Stimulated activated naive B cell treated with anti-CD40 and anti-IgM and Interleukin-4, amounts not matched to agents 10 μg/mL and 1 μg/mL and 100 μg/mL, for 72 hours (primary cell): ENCODE measurements at regions not wholly inside any gene's neighbourhood (a gene's known extent, or its start where the extent isn't known, plus 50 kb on each side); places are given as distances from the start of the nearest gene placed in this dataset.

Experiments
- ATAC-seq, 2 donors: fragments of 150-1000 bp; cut with Tn5 transposase; replicated peaks; 2 replicates each; pipeline ENCODE4 v1.10.0; 2021; ENCODE audit warnings: moderate library complexity in 1 of 2
- DNase-seq: peaks from one replicate; pipeline ENCODE4 v3.0.0; 2021
- H3K27ac Mint-ChIP-seq: one replicate; pipeline ENCODE4 v1.8.0; 2022; ENCODE audit warnings: mild to moderate bottlenecking, mixed read lengths
- H3K27me3 Mint-ChIP-seq, 2 donors: one replicate each; pipeline ENCODE4 v1.8.0; 2022; ENCODE audit warnings: mixed read lengths in 2 of 2
- H3K36me3 Mint-ChIP-seq, 2 donors: one replicate each; pipeline ENCODE4 v1.8.0; 2022; ENCODE audit warnings: mixed read lengths in 2 of 2, mild to moderate bottlenecking in 1 of 2
- H3K4me1 Mint-ChIP-seq, 2 donors: one replicate each; pipeline ENCODE4 v1.8.0; 2022; ENCODE audit warnings: mixed read lengths in 2 of 2, mild to moderate bottlenecking in 1 of 2
- H3K4me3 Mint-ChIP-seq, 2 donors: one replicate each; pipeline ENCODE4 v1.8.0; 2022; ENCODE audit warnings: mild to moderate bottlenecking in 2 of 2, mixed read lengths in 2 of 2, moderate library complexity in 1 of 2
- H3K9me3 Mint-ChIP-seq, 2 donors: one replicate each; pipeline ENCODE4 v1.8.0; 2022; ENCODE audit warnings: mixed read lengths in 2 of 2, mild to moderate bottlenecking in 1 of 2

- H3K4me3 Mint-ChIP-seq, result no peak overlapping the region
- peaks cover 5 to 6% of the 10 kb centered on the region in 2 donors for H3K27me3 Mint-ChIP-seq
- DNase-seq, result no peak
- H3K36me3 Mint-ChIP-seq, result peaks cover 3 to 4% of the 10 kb centered on the region in 2 donors
- ATAC-seq, result no peak
- peaks cover 0 to 3% of the 10 kb centered on the region in 2 donors for H3K9me3 Mint-ChIP-seq
- H3K27ac Mint-ChIP-seq, result no peak overlapping the region
- peaks cover 10 to 22% of the 10 kb centered on the region in 2 donors for H3K4me1 Mint-ChIP-seq
Observed at GRCh38 chr10:30793093-30793492, 163.5 kb upstream of the LYZL2 start.

- H3K9me3 Mint-ChIP-seq, result peaks cover 0 to 3% of the 10 kb centered on the region in 2 donors
Observed at GRCh38 chr10:30792025-30792424, 162.5 kb upstream of the LYZL2 start.

GRCh38 chr10:30791197-30791611, 161.7 kb upstream of the LYZL2 start:
- peaks cover 3 to 4% of the 10 kb centered on the region in 2 donors for H3K36me3 Mint-ChIP-seq
- DNase-seq (no peak), ATAC-seq (no peak)
- peaks cover 5 to 14% of the 10 kb centered on the region in 2 donors for H3K27me3 Mint-ChIP-seq
- no peak overlapping the region for H3K4me3 Mint-ChIP-seq
- no peak overlapping the region for H3K27ac Mint-ChIP-seq
- H3K9me3 Mint-ChIP-seq, result peaks cover 0 to 3% of the 10 kb centered on the region in 2 donors
- H3K4me1 Mint-ChIP-seq, result peaks cover 10 to 22% of the 10 kb centered on the region in 2 donors

More at GRCh38 chr10:30792025-30792424, 162.5 kb upstream of the LYZL2 start:
- H3K36me3 Mint-ChIP-seq, result peaks cover 3 to 4% of the 10 kb centered on the region in 2 donors
- peaks cover 10 to 22% of the 10 kb centered on the region in 2 donors for H3K4me1 Mint-ChIP-seq
- no peak overlapping the region for H3K27ac Mint-ChIP-seq
- H3K4me3 Mint-ChIP-seq, result no peak overlapping the region
- peaks cover 5 to 12% of the 10 kb centered on the region in 2 donors for H3K27me3 Mint-ChIP-seq
- ATAC-seq (no peak), DNase-seq (no peak)

- Mint-ChIP-seq H3K27me3 (peaks cover 9 to 22% of the 10 kb centered on the region in 2 donors), H3K36me3 (peaks cover 3 to 4% of the 10 kb centered on the region in 2 donors), H3K4me3 (no peak overlapping the region), H3K4me1 (peaks cover 10 to 22% of the 10 kb centered on the region in 2 donors), H3K9me3 (peaks cover 0 to 3% of the 10 kb centered on the region in 2 donors), H3K27ac (no peak overlapping the region)
- ATAC-seq, result no peak
- no peak for DNase-seq
Observed at GRCh38 chr10:30789806-30790205, 160.3 kb upstream of the LYZL2 start.

- peaks cover 17 to 30% of the 10 kb centered on the region in 2 donors for H3K4me1 Mint-ChIP-seq
- peaks cover 3 to 4% of the 10 kb centered on the region in 2 donors for H3K36me3 Mint-ChIP-seq
- H3K9me3 Mint-ChIP-seq, result peaks cover 0 to 3% of the 10 kb centered on the region in 2 donors
- no peak for ATAC-seq
- no peak overlapping the region for H3K4me3 Mint-ChIP-seq
- H3K27ac Mint-ChIP-seq, result peak overlapping the region; percentile 62
- H3K27me3 Mint-ChIP-seq, result peaks cover 9 to 22% of the 10 kb centered on the region in 2 donors
- no peak for DNase-seq
Observed at GRCh38 chr10:30788307-30788706, 158.8 kb upstream of the LYZL2 start.

- H3K27me3 Mint-ChIP-seq, result peaks cover 16 to 29% of the 10 kb centered on the region in 2 donors
- peaks cover 15 to 20% of the 10 kb centered on the region in 2 donors for H3K4me1 Mint-ChIP-seq
- H3K27ac Mint-ChIP-seq, result no peak overlapping the region
Observed at GRCh38 chr10:30786906-30787305, 157.4 kb upstream of the LYZL2 start.

GRCh38 chr10:30786131-30786530, 156.6 kb upstream of the LYZL2 start:
- peak overlapping the region; percentile 7 to 33 for H3K4me3 Mint-ChIP-seq
- H3K27me3 Mint-ChIP-seq, result peaks cover 16 to 29% of the 10 kb centered on the region in 2 donors
- peaks cover 3 to 4% of the 10 kb centered on the region in 2 donors for H3K36me3 Mint-ChIP-seq
- H3K9me3 Mint-ChIP-seq, result peaks cover 0 to 3% of the 10 kb centered on the region in 2 donors
- H3K4me1 Mint-ChIP-seq, result peaks cover 9 to 12% of the 10 kb centered on the region in 2 donors
- no peak overlapping the region for H3K27ac Mint-ChIP-seq
- no peak for ATAC-seq
- no peak for DNase-seq

More at GRCh38 chr10:30786906-30787305, 157.4 kb upstream of the LYZL2 start:
- ATAC-seq (no peak), DNase-seq (no peak)
- Mint-ChIP-seq H3K4me3 (no peak overlapping the region), H3K9me3 (peaks cover 0 to 3% of the 10 kb centered on the region in 2 donors), H3K36me3 (peaks cover 3 to 4% of the 10 kb centered on the region in 2 donors)

- Mint-ChIP-seq H3K9me3 (peaks cover 0 to 3% of the 10 kb centered on the region in 2 donors), H3K4me3 (peak overlapping the region; percentile 80 to 86), H3K36me3 (peaks cover 3 to 4% of the 10 kb centered on the region in 2 donors), H3K4me1 (peaks cover 9% of the 10 kb centered on the region in 2 donors), H3K27me3 (peaks cover 16 to 30% of the 10 kb centered on the region in 2 donors), H3K27ac (peak overlapping the region; percentile 37)
- DNase-seq (no peak), ATAC-seq (peak; percentile 42 to 49)
Observed at GRCh38 chr10:30784897-30785605, 155.5 kb upstream of the LYZL2 start.

GRCh38 chr10:30784524-30784896, 155.0 kb upstream of the LYZL2 start:
- Mint-ChIP-seq H3K36me3 (no peaks in the 10 kb centered on the region), H3K4me1 (peaks cover 9% of the 10 kb centered on the region in 2 donors), H3K27me3 (peaks cover 16 to 30% of the 10 kb centered on the region in 2 donors), H3K9me3 (no peaks in the 10 kb centered on the region), H3K27ac (no peak overlapping the region), H3K4me3 (peak overlapping the region; percentile 80 to 86)
- DNase-seq (no peak), ATAC-seq (no peak)

- H3K9me3 Mint-ChIP-seq, result no peaks in the 10 kb centered on the region
- peaks cover 9% of the 10 kb centered on the region in 2 donors for H3K4me1 Mint-ChIP-seq
- no peak overlapping the region for H3K27ac Mint-ChIP-seq
Observed at GRCh38 chr10:30783939-30784501, 154.5 kb upstream of the LYZL2 start.

GRCh38 chr10:30782537-30783461, 153.2 kb upstream of the LYZL2 start:
- Mint-ChIP-seq H3K4me1 (peaks cover 9% of the 10 kb centered on the region in 2 donors), H3K27ac (no peak overlapping the region), H3K9me3 (no peaks in the 10 kb centered on the region), H3K36me3 (no peaks in the 10 kb centered on the region), H3K4me3 (no peak overlapping the region), H3K27me3 (peaks cover 26 to 42% of the 10 kb centered on the region in 2 donors)
- no peak for DNase-seq
- peak in 1 of 2 donors; percentile 35 for ATAC-seq

More at GRCh38 chr10:30783939-30784501, 154.5 kb upstream of the LYZL2 start:
- ATAC-seq, result peak; percentile 73 to 79
- H3K4me3 Mint-ChIP-seq, result peak overlapping the region; percentile 80 to 86
- no peaks in the 10 kb centered on the region for H3K36me3 Mint-ChIP-seq
- peaks cover 18 to 34% of the 10 kb centered on the region in 2 donors for H3K27me3 Mint-ChIP-seq
- peak; percentile 53 for DNase-seq

- H3K9me3 Mint-ChIP-seq, result no peaks in the 10 kb centered on the region
- no peak overlapping the region for H3K4me3 Mint-ChIP-seq
- H3K27ac Mint-ChIP-seq, result no peak overlapping the region
Observed at GRCh38 chr10:30782157-30782536, 152.6 kb upstream of the LYZL2 start.

GRCh38 chr10:30781670-30782121, 152.1 kb upstream of the LYZL2 start:
- ATAC-seq (no peak), DNase-seq (no peak)
- H3K27ac Mint-ChIP-seq, result no peak overlapping the region
- H3K4me1 Mint-ChIP-seq, result peaks cover 9% of the 10 kb centered on the region in 2 donors
- peaks cover 29 to 34% of the 10 kb centered on the region in 2 donors for H3K27me3 Mint-ChIP-seq
- H3K4me3 Mint-ChIP-seq, result no peak overlapping the region
- H3K36me3 Mint-ChIP-seq, result no peaks in the 10 kb centered on the region
- H3K9me3 Mint-ChIP-seq, result no peaks in the 10 kb centered on the region

More at GRCh38 chr10:30782157-30782536, 152.6 kb upstream of the LYZL2 start:
- no peak for ATAC-seq
- Mint-ChIP-seq H3K4me1 (peaks cover 9% of the 10 kb centered on the region in 2 donors), H3K36me3 (no peaks in the 10 kb centered on the region), H3K27me3 (peaks cover 26 to 37% of the 10 kb centered on the region in 2 donors)
- no peak for DNase-seq

- Mint-ChIP-seq H3K27me3 (peaks cover 26% of the 10 kb centered on the region in 2 donors), H3K4me1 (peaks cover 4 to 6% of the 10 kb centered on the region in 2 donors), H3K4me3 (no peak overlapping the region), H3K27ac (no peak overlapping the region), H3K36me3 (no peaks in the 10 kb centered on the region), H3K9me3 (no peaks in the 10 kb centered on the region)
- DNase-seq (no peak), ATAC-seq (no peak)
Observed at GRCh38 chr10:30778769-30779168, 149.2 kb upstream of the LYZL2 start.
